ENCODE measurements at regions not wholly inside any gene's neighbourhood (a gene's known extent, or its start where the extent isn't known, plus 50 kb on each side); places are given as distances from the start of the nearest gene placed in this dataset.

GRCh38 chr13:74070513-74070912 lies 63.7 kb downstream of the KLF12 start:
- TF ChIP-seq CTCF (IDR thresholded peaks at IDR 0.05): no peak
- no peak for TF ChIP-seq TCF7L2 (IDR thresholded peaks at IDR 0.05; ENCODE audit: low read depth, low read length)
- TF ChIP-seq POLR2AphosphoS5 (IDR thresholded peaks at IDR 0.05; ENCODE audit: low read depth, low read length): no peak
- no peak for TF ChIP-seq REST (IDR thresholded peaks at IDR 0.05; ENCODE audit: insufficient read depth in 1 of 2, low read depth in 2 of 2, low read length in 1 of 2)
